CD4-positive, CD25-positive, alpha-beta regulatory T cell (primary cell): ENCODE measurements at regions not wholly inside any gene's neighbourhood (a gene's known extent, or its start where the extent isn't known, plus 50 kb on each side); places are given as distances from the start of the nearest gene placed in this dataset.

ENCODE experiments used
- ATAC-seq, 2 donors: fragments of 150-1000 bp; cut with Tn5 transposase; one replicate each; pipeline ENCODE4 v1.10.0; 2021; ENCODE audit warnings: low read depth in 2 of 2, moderate number of reproducible peaks in 2 of 2, moderate library complexity in 1 of 2
- DNase-seq, 3 donors: peaks; one replicate each; pipeline versions ENCODE4 v3.0.0 to v3.0.0-alpha.2; 2012 to 2022; ENCODE audit warnings: mixed read lengths in 1 of 3
- H3K27ac ChIP-seq: one replicate; pipeline ENCODE4 v1.7.0; 2013; ENCODE audit warnings: mild to moderate bottlenecking, low read length; ENCODE audit not compliant: insufficient read depth, poor library complexity, severe bottlenecking
- H3K27me3 ChIP-seq: one replicate; pipeline ENCODE4 v1.7.0; 2013; ENCODE audit warnings: low read length; ENCODE audit not compliant: control insufficient read depth, insufficient read depth
- H3K36me3 ChIP-seq: one replicate; pipeline ENCODE4 v1.7.0; 2013; ENCODE audit warnings: mild to moderate bottlenecking, low read length, moderate library complexity; ENCODE audit not compliant: control insufficient read depth, insufficient read depth
- H3K4me1 ChIP-seq: 2 replicates; pipeline ENCODE4 v1.7.0; 2013; ENCODE audit warnings: mild to moderate bottlenecking, low read length; ENCODE audit not compliant: insufficient read depth, control insufficient read depth, poor library complexity, severe bottlenecking
- H3K4me3 ChIP-seq: one replicate; pipeline ENCODE4 v1.7.0; 2013; ENCODE audit warnings: low read depth, mild to moderate bottlenecking, low read length, moderate library complexity
- H3K9me3 ChIP-seq, 2 experiments: 1 replicate in 1 of 2; 2 replicates in 1 of 2; pipeline ENCODE4 v1.7.0; 2013; ENCODE audit warnings: low read length in 2 of 2, mild to moderate bottlenecking in 1 of 2, moderate library complexity in 1 of 2; ENCODE audit not compliant: control insufficient read depth in 2 of 2
- H3K27ac Mint-ChIP-seq, 3 donors: one replicate each; pipeline ENCODE4 v1.8.0; 2020 to 2022; ENCODE audit warnings: mild to moderate bottlenecking in 3 of 3, mixed read lengths in 3 of 3, moderate library complexity in 2 of 3
- H3K27me3 Mint-ChIP-seq: one replicate; pipeline ENCODE4 v1.8.0; 2022; ENCODE audit warnings: mild to moderate bottlenecking, mixed read lengths
- H3K36me3 Mint-ChIP-seq: one replicate; pipeline ENCODE4 v1.8.0; 2020; ENCODE audit warnings: mixed read lengths
- H3K4me1 Mint-ChIP-seq, 4 donors: one replicate each; pipeline ENCODE4 v1.8.0; 2020 to 2022; ENCODE audit warnings: mixed read lengths in 4 of 4, mild to moderate bottlenecking in 1 of 4
- H3K4me3 Mint-ChIP-seq, 4 donors: one replicate each; pipeline ENCODE4 v1.8.0; 2020 to 2022; ENCODE audit warnings: mild to moderate bottlenecking in 4 of 4, mixed read lengths in 4 of 4, moderate library complexity in 3 of 4
- H3K9me3 Mint-ChIP-seq, 7 donors: one replicate each; pipeline ENCODE4 v1.8.0; 2020 to 2022; ENCODE audit warnings: mixed read lengths in 7 of 7, mild to moderate bottlenecking in 3 of 7, moderate library complexity in 2 of 7

DNA sequence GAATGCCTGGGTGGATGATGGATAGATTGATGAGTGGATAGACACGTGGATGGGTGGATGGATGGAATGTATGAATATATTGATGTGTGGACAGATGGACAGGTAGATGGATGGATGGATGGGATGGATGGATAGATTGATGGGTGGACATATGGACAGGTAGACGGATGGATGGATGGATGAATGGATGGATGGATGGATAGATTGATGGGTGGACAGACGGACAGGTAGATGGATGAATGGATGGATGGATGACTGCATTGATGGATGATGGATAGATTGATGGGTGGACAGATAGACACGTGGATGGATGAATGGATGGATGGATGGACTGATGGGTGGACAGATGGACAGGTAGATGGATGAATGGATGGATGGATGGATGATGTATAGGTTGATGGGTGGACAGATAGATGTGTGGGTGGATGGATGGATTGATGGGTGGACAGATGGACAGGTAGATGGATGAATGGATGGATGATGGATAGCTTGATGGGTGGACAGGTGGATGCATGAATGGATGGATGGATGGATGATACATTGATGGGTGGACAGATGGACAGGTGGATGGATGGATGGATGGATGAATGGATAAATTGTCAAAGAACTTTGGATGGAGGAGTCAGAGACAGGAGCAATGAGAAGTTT lies 171.4 kb upstream of the AFDN start:
- no peak for DNase-seq

DNA sequence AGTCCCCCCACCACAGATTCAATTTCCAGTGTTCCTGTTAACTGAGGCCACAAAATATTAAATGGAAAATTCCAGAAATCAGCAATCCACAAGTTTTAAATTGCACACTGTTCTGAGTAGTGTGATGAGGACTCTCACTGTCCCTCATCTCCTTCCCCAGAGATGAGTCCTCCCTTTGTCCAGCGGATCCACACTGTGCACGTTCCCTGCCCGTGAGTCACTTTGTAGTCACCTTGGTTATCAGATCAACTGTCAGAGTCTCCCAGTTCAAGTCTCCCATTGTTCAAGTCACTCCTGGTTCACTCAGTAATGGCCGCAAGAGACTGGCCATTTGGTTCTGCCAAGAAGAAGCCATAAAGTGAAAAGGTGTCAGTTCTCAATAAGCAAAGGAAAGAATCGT lies 168.6 kb upstream of the AFDN start:
- Histone ChIP-seq H3K36me3 (no peaks in the 10 kb centered on the region), H3K27ac (no peak overlapping the region), H3K4me1 (no peaks in the 10 kb centered on the region), H3K27me3 (no peaks in the 10 kb centered on the region), H3K4me3 (no peak overlapping the region), H3K9me3 (no peaks in the 10 kb centered on the region)
- H3K27ac Mint-ChIP-seq, result no peak overlapping the region
- H3K9me3 Mint-ChIP-seq, result peaks cover 0 to 2% (median 0%) of the 10 kb centered on the region in 7 donors
- no peaks in the 10 kb centered on the region for H3K27me3 Mint-ChIP-seq
- no peak for ATAC-seq
- no peaks in the 10 kb centered on the region for H3K4me1 Mint-ChIP-seq
- no peak for DNase-seq
- H3K36me3 Mint-ChIP-seq, result no peaks in the 10 kb centered on the region
- H3K4me3 Mint-ChIP-seq, result no peak overlapping the region

More for the DNA sequence above, 171.4 kb upstream of the AFDN start:
- H3K4me1 Mint-ChIP-seq, result no peaks in the 10 kb centered on the region
- Histone ChIP-seq H3K27me3 (no peaks in the 10 kb centered on the region), H3K9me3 (no peaks in the 10 kb centered on the region), H3K4me3 (no peak overlapping the region), H3K36me3 (no peaks in the 10 kb centered on the region), H3K27ac (no peak overlapping the region), H3K4me1 (no peaks in the 10 kb centered on the region)
- no peak overlapping the region for H3K4me3 Mint-ChIP-seq
- H3K27me3 Mint-ChIP-seq, result no peaks in the 10 kb centered on the region
- H3K27ac Mint-ChIP-seq, result no peak overlapping the region
- H3K36me3 Mint-ChIP-seq, result no peaks in the 10 kb centered on the region
- H3K9me3 Mint-ChIP-seq, result peaks cover 0 to 2% (median 0%) of the 10 kb centered on the region in 7 donors
- no peak for ATAC-seq

DNA sequence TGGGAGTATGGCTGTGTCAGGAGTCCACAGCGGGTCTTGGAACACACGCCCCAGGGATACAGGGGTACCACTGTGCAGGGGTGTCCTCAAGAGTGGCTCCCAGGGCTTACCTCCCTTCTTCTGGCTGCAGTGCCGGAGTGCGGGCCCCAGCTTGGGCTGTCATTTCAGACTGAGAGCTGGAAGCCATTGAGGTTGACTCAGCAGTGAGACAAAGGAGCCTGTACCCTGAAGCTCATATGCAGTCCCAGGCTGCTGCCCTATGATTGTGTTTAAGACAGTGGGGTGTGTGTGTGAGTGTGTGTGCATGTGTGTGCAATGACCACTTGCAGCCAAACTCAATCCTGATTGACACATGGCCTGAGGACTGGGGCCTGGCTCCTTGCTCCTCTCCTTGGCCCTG lies 167.7 kb upstream of the AFDN start:
- H3K27ac Mint-ChIP-seq, result no peak overlapping the region
- no peaks in the 10 kb centered on the region for H3K4me1 Mint-ChIP-seq
- H3K4me3 Mint-ChIP-seq, result no peak overlapping the region
- DNase-seq (no peak), ATAC-seq (no peak)
- Histone ChIP-seq H3K4me3 (no peak overlapping the region), H3K4me1 (no peaks in the 10 kb centered on the region), H3K36me3 (no peaks in the 10 kb centered on the region), H3K27me3 (no peaks in the 10 kb centered on the region), H3K27ac (no peak overlapping the region), H3K9me3 (no peaks in the 10 kb centered on the region)
- H3K9me3 Mint-ChIP-seq, result peaks cover 0 to 2% (median 0%) of the 10 kb centered on the region in 7 donors
- H3K36me3 Mint-ChIP-seq, result no peaks in the 10 kb centered on the region
- no peaks in the 10 kb centered on the region for H3K27me3 Mint-ChIP-seq

DNA sequence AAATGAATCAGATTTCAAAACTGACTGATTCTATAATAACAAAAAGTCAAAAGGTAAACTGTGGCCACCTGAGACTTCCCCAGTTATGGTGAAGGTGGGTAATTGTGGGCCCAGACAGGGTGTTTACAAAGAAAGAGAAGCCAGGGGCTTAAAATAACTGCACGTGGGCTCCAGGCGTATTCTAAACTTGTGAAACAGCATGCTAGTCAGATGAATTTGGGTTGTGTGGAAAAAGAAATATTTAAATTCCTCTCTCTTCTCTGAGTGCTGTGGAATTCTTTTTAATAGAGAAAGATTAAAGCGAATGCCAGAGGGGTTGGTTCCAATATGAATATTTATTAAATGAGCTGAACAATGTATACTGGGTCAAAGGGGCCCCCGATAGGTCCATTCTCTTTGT lies 166.3 kb upstream of the AFDN start:
- no peak for ATAC-seq
- no peaks in the 10 kb centered on the region for H3K27me3 ChIP-seq
- no peak overlapping the region for H3K4me3 ChIP-seq
- H3K9me3 ChIP-seq, result no peaks in the 10 kb centered on the region
- Mint-ChIP-seq H3K36me3 (no peaks in the 10 kb centered on the region), H3K4me1 (no peaks in the 10 kb centered on the region), H3K27ac (no peak overlapping the region), H3K27me3 (no peaks in the 10 kb centered on the region), H3K9me3 (peaks cover 0 to 2% (median 0%) of the 10 kb centered on the region in 7 donors), H3K4me3 (no peak overlapping the region)
- no peaks in the 10 kb centered on the region for H3K4me1 ChIP-seq
- no peak overlapping the region for H3K27ac ChIP-seq
- no peaks in the 10 kb centered on the region for H3K36me3 ChIP-seq
- no peak for DNase-seq

DNA sequence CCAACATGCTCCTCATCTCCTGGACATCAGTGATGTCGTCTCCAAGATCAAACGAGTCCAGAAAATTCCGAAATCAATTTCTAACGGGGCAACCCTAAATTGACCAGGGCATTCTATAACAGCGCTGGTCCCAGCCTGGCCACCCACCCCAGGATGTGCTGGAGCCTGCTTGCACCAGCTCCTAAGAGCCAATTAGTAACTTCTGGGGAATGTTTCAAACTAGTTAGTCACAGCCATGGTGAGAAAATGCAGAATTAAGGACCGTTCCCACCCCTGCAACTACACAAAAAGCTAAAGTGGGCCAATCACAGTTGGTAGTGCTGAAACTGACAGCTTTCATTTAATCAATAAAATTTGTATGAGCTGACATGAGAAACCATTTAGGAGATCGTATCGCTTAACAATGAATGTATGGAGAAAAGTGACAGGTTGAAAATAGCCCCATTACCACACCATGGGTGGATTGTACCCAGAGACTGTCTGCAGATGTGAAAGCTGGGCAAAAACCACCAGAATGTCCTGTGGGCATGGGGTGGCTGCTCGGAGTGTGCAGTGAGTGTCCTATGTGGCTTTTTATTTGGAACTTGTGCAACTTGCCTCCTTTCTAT lies 165.7 kb upstream of the AFDN start:
- H3K4me1 Mint-ChIP-seq, result no peaks in the 10 kb centered on the region
- no peaks in the 10 kb centered on the region for H3K9me3 ChIP-seq
- H3K27me3 ChIP-seq, result no peaks in the 10 kb centered on the region
- no peak overlapping the region for H3K4me3 ChIP-seq
- H3K36me3 Mint-ChIP-seq, result no peaks in the 10 kb centered on the region
- no peak overlapping the region for H3K27ac ChIP-seq
- ATAC-seq (no peak), DNase-seq (no peak)
- no peaks in the 10 kb centered on the region for H3K36me3 ChIP-seq
- H3K9me3 Mint-ChIP-seq, result peaks cover 0 to 2% (median 0%) of the 10 kb centered on the region in 7 donors
- no peaks in the 10 kb centered on the region for H3K27me3 Mint-ChIP-seq
- H3K4me1 ChIP-seq, result no peaks in the 10 kb centered on the region
- H3K4me3 Mint-ChIP-seq, result no peak overlapping the region
- no peak overlapping the region for H3K27ac Mint-ChIP-seq

DNA sequence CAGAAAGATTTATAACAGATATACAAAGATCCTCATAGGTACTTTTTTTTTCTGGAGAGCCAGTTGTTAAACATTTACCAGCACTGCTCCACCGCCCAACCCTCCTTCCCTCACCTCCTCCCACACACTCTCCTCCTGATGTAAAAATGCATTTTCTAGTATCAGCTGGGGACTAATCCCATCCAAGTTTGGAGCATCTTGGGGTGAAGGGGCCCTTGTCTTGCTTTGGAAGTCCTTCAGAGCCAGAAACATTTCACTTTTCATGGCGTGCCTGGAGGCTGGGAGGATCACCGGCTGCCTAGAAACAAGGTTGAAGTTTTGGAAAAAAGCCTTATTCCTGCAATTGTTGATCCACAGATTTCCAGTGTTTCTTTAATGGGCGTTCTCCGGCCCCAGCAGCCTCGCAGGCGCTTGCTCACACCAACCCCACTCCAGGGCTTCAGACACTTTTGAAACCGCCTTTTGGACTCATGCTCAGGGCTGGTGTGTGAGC lies 165.1 kb upstream of the AFDN start:
- peaks cover 0 to 2% (median 0%) of the 10 kb centered on the region in 7 donors for H3K9me3 Mint-ChIP-seq
- Histone ChIP-seq H3K27me3 (no peaks in the 10 kb centered on the region), H3K9me3 (no peaks in the 10 kb centered on the region), H3K4me3 (no peak overlapping the region), H3K36me3 (no peaks in the 10 kb centered on the region), H3K4me1 (no peaks in the 10 kb centered on the region), H3K27ac (no peak overlapping the region)
- H3K36me3 Mint-ChIP-seq, result no peaks in the 10 kb centered on the region
- no peaks in the 10 kb centered on the region for H3K4me1 Mint-ChIP-seq
- DNase-seq (no peak), ATAC-seq (no peak)
- H3K27ac Mint-ChIP-seq, result no peak overlapping the region
- no peak overlapping the region for H3K4me3 Mint-ChIP-seq
- no peaks in the 10 kb centered on the region for H3K27me3 Mint-ChIP-seq

DNA sequence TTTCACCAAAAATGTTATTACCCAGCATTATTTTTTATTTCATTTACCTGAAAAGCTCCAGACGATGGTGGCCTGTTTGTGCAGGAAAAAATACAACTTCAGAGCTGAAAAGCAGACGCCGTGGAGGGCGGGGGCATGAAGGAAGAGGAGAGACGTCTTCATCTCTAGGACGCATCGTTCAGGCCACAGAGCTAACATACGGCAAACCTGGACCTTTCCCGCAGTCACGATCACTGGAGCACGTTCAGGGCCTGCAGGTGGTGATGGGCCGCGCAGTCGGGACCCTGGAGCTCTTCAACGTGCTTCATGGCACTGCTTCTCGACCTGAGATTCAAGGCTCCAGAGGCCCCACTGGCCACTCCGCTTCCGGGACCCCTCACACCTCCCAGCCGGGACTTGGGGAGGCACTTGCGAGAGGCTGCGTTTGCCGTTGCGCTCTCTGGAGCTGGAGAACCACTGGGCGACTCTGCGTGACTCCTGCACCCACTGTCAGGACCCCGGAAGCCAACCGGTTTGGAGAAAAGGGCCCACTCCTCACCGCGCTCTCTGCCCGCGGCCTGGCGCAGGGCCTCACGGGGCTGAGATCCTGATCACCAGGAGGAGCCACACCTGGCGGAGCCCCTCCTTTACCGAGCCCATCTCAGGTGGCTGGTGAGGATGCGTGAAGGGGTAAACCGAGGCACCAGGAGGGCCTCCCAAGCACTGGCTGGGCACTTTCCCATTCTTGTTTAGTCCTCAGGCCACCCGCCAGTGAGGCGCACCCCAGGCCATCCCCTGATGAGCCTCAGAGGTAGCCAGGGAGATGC lies 164.4 kb upstream of the AFDN start:
- no peak overlapping the region for H3K4me3 Mint-ChIP-seq
- H3K4me1 Mint-ChIP-seq, result no peaks in the 10 kb centered on the region
- H3K9me3 ChIP-seq, result no peaks in the 10 kb centered on the region
- ATAC-seq (no peak), DNase-seq (no peak)
- H3K36me3 Mint-ChIP-seq, result no peaks in the 10 kb centered on the region
- H3K9me3 Mint-ChIP-seq, result peaks cover 0 to 2% (median 0%) of the 10 kb centered on the region in 7 donors
- H3K27ac ChIP-seq, result no peak overlapping the region
- H3K4me1 ChIP-seq, result no peaks in the 10 kb centered on the region
- no peaks in the 10 kb centered on the region for H3K27me3 ChIP-seq
- H3K36me3 ChIP-seq, result no peaks in the 10 kb centered on the region
- H3K27me3 Mint-ChIP-seq, result no peaks in the 10 kb centered on the region
- H3K27ac Mint-ChIP-seq, result no peak overlapping the region
- no peak overlapping the region for H3K4me3 ChIP-seq
